ENCODE measurements at regions not wholly inside any gene's neighbourhood (a gene's known extent, or its start where the extent isn't known, plus 50 kb on each side); places are given as distances from the start of the nearest gene placed in this dataset.

DNA sequence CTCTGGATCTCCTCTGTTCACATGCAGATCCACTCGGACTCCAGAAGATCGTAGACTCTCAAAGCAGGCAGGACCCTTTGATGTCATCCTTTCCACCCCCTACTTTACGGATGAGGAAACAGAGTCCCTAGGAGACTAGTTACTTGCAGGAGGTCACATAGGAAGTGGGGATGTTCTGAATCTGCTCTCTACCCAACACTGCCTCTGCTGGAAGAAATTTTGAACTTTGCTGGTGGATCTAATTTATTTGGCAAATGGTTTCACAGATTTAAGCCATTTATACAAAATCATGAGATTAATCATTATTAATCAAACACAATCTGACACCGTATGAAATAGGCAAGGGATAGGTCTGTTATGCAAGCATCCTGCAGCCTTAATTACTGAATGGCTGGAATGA lies 55.0 kb upstream of the USP47 start:
- TF ChIP-seq, protein P1, sequence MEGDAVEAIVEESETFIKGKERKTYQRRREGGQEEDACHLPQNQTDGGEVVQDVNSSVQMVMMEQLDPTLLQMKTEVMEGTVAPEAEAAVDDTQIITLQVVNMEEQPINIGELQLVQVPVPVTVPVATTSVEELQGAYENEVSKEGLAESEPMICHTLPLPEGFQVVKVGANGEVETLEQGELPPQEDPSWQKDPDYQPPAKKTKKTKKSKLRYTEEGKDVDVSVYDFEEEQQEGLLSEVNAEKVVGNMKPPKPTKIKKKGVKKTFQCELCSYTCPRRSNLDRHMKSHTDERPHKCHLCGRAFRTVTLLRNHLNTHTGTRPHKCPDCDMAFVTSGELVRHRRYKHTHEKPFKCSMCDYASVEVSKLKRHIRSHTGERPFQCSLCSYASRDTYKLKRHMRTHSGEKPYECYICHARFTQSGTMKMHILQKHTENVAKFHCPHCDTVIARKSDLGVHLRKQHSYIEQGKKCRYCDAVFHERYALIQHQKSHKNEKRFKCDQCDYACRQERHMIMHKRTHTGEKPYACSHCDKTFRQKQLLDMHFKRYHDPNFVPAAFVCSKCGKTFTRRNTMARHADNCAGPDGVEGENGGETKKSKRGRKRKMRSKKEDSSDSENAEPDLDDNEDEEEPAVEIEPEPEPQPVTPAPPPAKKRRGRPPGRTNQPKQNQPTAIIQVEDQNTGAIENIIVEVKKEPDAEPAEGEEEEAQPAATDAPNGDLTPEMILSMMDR (conservative IDR thresholded peaks at IDR 0.05 in 1 of 2, IDR thresholded peaks at IDR 0.05 in 1 of 2; ENCODE audit: low read depth in 1 of 2, low read length in 2 of 2): peak; percentile 46 to 67
- TF ChIP-seq EZH2 (IDR thresholded peaks at IDR 0.05; ENCODE audit: low read length, missing control alignments): no peak

Measured in fibroblast of lung (primary cell).